GM19438 (cell line): ENCODE measurements at regions not wholly inside any gene's neighbourhood (a gene's known extent, or its start where the extent isn't known, plus 50 kb on each side); places are given as distances from the start of the nearest gene placed in this dataset.
"Not testable (repeated sequence)": the region's sequence is repeated elsewhere in the genome, so short reads cannot be mapped to it uniquely, and the experiment has no call there.

ENCODE experiments used
- ATAC-seq: cut with Tn5 transposase; IDR thresholded peaks from one replicate; pipeline ENCODE4 v1.9.1; 2021; ENCODE audit warnings: low read depth; ENCODE audit not compliant: unreplicated experiment

DNA sequence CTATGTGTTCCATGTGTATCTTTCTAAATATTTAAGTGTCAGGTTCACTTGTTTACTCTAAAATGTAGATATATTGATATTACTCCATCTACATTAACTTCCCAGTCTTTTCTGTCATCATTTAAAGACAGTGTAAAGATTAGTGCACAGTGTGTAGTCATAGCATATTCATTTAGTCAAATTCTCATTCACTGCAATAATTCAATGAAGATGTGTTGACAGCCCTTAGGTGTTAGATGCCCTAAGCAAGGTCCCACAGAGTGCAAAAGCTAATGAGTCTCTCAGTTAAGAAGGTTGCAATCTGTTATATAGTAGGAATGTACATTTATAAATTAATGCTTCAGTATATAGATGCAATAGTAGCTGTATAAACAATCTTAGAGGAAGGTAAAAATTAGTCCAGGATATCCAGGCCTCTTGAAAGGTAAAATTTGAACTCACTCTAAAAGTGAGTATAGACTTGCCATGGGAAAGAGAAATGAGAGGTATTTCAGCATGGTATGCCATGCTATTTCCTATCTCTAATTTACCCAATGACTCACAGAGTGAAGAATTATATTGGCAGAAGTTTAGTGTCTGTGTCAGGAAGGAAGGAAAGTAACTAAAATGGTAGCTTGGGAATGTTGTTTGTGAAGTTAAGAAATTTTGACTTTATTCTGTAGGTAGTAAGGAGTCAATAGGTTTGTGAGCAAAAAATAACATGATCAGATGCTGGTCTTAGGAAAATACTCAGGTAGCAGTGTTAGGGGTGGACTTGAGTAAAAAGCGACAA is 969.9 kb upstream of the CITED2 start:
- no peak for ATAC-seq

GRCh38 chr6:140343128-140343527 is 968.7 kb upstream of the CITED2 start:
- ATAC-seq = no peak

- ATAC-seq = no peak
Measured at GRCh38 chr6:140341272-140341671, 966.8 kb upstream of the CITED2 start.

GRCh38 chr6:140340795-140341194 is 966.3 kb upstream of the CITED2 start:
- no peak for ATAC-seq

GRCh38 chr6:140339084-140339483 is 964.6 kb upstream of the CITED2 start:
- ATAC-seq = not testable (repeated sequence)

GRCh38 chr6:140321891-140322290 is 947.4 kb upstream of the CITED2 start:
- no peak for ATAC-seq

- no peak for ATAC-seq
Measured at GRCh38 chr6:140320081-140321080, 945.9 kb upstream of the CITED2 start.

DNA sequence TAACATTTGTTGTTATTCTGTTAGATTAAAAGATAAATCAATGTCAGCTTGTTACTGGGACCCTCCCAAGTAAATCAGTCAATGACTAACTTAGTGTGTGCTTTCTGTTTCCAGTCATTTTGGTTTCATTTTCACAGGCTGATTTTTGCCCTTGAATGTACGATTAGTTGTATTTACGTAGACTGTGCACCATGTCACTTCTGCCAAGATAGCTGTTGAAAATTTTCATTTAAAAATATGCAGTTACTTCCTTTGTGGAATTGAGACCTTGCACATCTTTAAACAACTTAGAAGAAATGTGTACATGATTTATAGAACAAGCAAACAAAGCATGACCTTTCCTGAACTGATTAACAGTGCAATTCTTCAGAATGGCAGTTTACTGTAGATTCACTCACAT is 944.8 kb upstream of the CITED2 start:
- no peak for ATAC-seq

GRCh38 chr6:140318408-140318807 is 944.0 kb upstream of the CITED2 start:
- ATAC-seq = no peak

- no peak for ATAC-seq
Measured at GRCh38 chr6:140317950-140318349, 943.5 kb upstream of the CITED2 start.

DNA sequence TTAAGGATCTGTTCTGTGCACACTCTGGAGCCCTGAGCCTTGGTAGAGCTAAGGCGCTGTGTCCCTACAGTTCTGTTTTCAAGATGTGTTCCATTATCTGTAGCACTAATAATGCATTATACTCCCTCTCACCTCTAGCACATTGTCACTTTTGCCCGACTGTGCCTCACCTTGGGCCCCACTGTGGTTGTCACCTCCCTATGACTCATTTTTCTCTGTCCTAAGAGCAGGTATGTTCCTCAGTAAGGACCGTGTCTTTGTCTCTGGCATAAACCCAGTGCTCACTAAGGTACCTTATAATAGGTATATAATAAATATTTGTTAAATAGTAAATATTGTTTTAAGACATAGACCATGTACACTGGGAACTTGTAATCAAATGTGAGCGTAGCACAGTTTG is 942.5 kb upstream of the CITED2 start:
- ATAC-seq = no peak

- ATAC-seq = no peak
Measured at GRCh38 chr6:140314682-140315081, 940.2 kb upstream of the CITED2 start.

DNA sequence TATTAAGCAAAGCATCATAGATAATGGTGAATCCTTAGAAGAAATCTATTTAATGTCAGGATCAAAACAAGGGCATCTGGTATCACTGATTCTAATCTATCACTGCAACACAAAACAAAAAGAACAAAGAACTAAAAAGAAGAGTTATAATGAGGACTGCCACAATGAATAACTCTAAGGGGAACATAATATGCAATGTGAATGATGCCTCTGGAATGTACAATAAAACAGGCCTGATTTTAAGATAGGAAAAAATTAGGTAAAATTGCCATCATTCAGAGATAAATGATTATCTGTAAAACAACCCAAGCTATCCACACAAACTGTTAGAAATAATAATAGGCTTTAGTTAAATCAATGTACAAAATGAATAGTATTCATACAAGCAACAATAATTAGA is 936.7 kb upstream of the CITED2 start:
- no peak for ATAC-seq

GRCh38 chr6:140303218-140303949 is 928.9 kb upstream of the CITED2 start:
- no peak for ATAC-seq

DNA sequence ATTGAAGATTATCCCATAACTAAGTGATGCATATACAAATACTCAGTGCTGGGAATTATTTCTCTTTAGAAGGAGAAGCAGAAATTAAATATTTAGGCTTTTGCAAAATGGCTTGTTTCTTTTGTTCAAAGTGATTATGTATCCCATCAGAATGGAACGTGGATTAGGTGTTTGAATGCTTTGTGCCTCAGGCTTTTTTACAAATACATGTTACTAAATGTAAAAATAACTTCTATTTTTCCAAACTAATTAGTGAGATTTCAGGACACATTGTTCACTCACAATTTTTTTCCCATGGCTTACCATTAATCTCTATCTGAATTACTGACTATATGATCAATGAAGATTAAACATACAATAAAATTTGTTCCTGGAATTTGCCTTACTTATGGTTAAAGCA is 925.9 kb upstream of the CITED2 start:
- no peak for ATAC-seq

DNA sequence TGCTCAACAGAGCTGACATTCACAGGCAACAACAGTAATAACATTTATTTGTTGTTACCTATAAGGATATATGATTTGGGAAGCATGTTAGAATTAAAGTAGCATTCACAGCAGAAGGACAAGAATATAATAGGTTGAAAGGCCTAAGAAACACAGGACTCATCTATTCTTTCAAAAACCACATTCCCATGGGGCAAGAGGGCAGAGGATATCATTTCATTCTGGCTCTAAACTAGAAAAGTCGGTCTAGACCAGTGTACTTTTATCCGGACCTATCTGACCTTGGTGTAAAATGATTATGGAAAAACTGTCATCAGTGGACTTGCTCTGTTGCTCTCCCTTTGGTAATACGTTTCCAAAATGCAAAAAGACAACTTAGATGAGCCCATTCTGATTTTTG is 914.7 kb upstream of the CITED2 start:
- ATAC-seq = no peak

GRCh38 chr6:140285998-140286690 is 911.7 kb upstream of the CITED2 start:
- ATAC-seq = no peak

- no peak for ATAC-seq
Measured at GRCh38 chr6:140285471-140285870, 911.0 kb upstream of the CITED2 start.

DNA sequence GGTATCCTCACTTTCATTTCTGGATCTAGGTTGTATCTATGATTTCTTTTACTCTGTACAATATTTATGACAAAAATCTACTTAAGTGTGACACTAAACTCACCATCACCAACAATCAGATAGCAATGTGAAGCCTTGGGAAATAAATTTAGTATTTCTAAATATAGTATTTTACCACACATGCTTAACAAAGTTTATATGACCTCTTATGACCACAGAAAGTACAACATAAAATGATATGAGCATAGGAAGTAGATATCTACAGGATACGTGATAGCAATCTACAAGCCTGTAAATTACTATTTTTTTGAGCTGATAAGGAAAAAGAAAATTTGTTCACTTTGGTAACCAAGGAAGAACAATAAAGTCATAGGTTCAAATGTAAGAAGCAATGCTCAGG is 910.4 kb upstream of the CITED2 start:
- no peak for ATAC-seq

GRCh38 chr6:140283197-140283596 is 908.7 kb upstream of the CITED2 start:
- ATAC-seq = no peak
